Naive thymus-derived CD4-positive, alpha-beta T cell (primary cell): ENCODE measurements at regions not wholly inside any gene's neighbourhood (a gene's known extent, or its start where the extent isn't known, plus 50 kb on each side); places are given as distances from the start of the nearest gene placed in this dataset.

Experiments
- ATAC-seq: fragments of 150-1000 bp; cut with Tn5 transposase; 2 replicates; pipeline ENCODE4 v1.10.0; 2021; ENCODE audit warnings: mild to moderate bottlenecking, moderate library complexity
- CTCF ChIA-PET: fragments of 350-600 bp; sonication (Branson Sonifier 250); formaldehyde crosslinking; loops from one replicate; lab custom pipeline; 2021; ENCODE audit warnings: antibody characterized with exemption; lab: Charles Lee
- POLR2A ChIA-PET: fragments of 350-600 bp; sonication (Branson Sonifier 250); formaldehyde crosslinking; loops from one replicate; lab custom pipeline; 2021; ENCODE audit warnings: antibody characterized with exemption, inconsistent platforms; lab: Charles Lee
- DNase-seq, 9 donors: peaks; one replicate each; pipeline versions ENCODE4 v3.0.0 to v3.0.0-alpha.2; 2020 to 2022; ENCODE audit warnings: mixed read lengths in 1 of 9
- H3K27ac ChIP-seq: one replicate; pipeline ENCODE4 v1.7.0; 2013; ENCODE audit warnings: mild to moderate bottlenecking, low read depth, low read length, moderate library complexity
- H3K27me3 ChIP-seq, 2 donors: one replicate each; pipeline ENCODE4 v1.7.0; 2013; ENCODE audit warnings: low read length in 2 of 2, mild to moderate bottlenecking in 2 of 2, moderate library complexity in 2 of 2; ENCODE audit not compliant: control insufficient read depth in 2 of 2, insufficient read depth in 2 of 2
- H3K36me3 ChIP-seq, 3 experiments: 1 replicate in 2 of 3; 2 replicates in 1 of 3; pipeline ENCODE4 v1.7.0; 2013; ENCODE audit warnings: low read length in 3 of 3, mild to moderate bottlenecking in 3 of 3, moderate library complexity in 1 of 3; ENCODE audit not compliant: insufficient read depth in 3 of 3, control insufficient read depth in 2 of 3
- H3K4me1 ChIP-seq, 2 donors: one replicate each; pipeline ENCODE4 v1.7.0; 2013; ENCODE audit warnings: low read length in 2 of 2, mild to moderate bottlenecking in 2 of 2, moderate library complexity in 1 of 2; ENCODE audit not compliant: control insufficient read depth in 2 of 2, insufficient read depth in 2 of 2
- H3K4me3 ChIP-seq: 2 replicates; pipeline ENCODE4 v1.7.0; 2013; ENCODE audit warnings: mild to moderate bottlenecking, low read length
- H3K9me3 ChIP-seq, 3 experiments: 1 replicate in 2 of 3; 2 replicates in 1 of 3; pipeline ENCODE4 v1.7.0; 2013; ENCODE audit warnings: low read length in 3 of 3; ENCODE audit not compliant: control insufficient read depth in 2 of 3
- H3K27ac Mint-ChIP-seq, 9 donors: one replicate each; pipeline ENCODE4 v1.8.0; 2020 to 2022; ENCODE audit warnings: mixed read lengths in 9 of 9, mild to moderate bottlenecking in 8 of 9, moderate library complexity in 5 of 9, inconsistent platforms in 2 of 9
- H3K27me3 Mint-ChIP-seq, 5 donors: one replicate each; pipeline ENCODE4 v1.8.0; 2021 to 2022; ENCODE audit warnings: mixed read lengths in 5 of 5, mild to moderate bottlenecking in 1 of 5
- H3K36me3 Mint-ChIP-seq, 5 donors: one replicate each; pipeline ENCODE4 v1.8.0; 2020 to 2022; ENCODE audit warnings: mixed read lengths in 5 of 5, mild to moderate bottlenecking in 3 of 5, inconsistent platforms in 1 of 5
- H3K4me1 Mint-ChIP-seq, 7 donors: one replicate each; pipeline ENCODE4 v1.8.0; 2020 to 2022; ENCODE audit warnings: mixed read lengths in 7 of 7, mild to moderate bottlenecking in 3 of 7, inconsistent platforms in 1 of 7
- H3K4me3 Mint-ChIP-seq, 10 donors: one replicate each; pipeline ENCODE4 v1.8.0; 2020 to 2022; ENCODE audit warnings: mild to moderate bottlenecking in 10 of 10, mixed read lengths in 10 of 10, moderate library complexity in 6 of 10, inconsistent platforms in 2 of 10
- H3K9me3 Mint-ChIP-seq, 11 donors: one replicate each; pipeline ENCODE4 v1.8.0; 2020 to 2022; ENCODE audit warnings: mixed read lengths in 11 of 11, mild to moderate bottlenecking in 4 of 11, inconsistent platforms in 1 of 11, moderate library complexity in 1 of 11
- intact Hi-C, 2 donors: fragments of 100-400 bp; cut with micrococcal nuclease; formaldehyde crosslinking; loops; one replicate each; pipeline ENCODE4 v1.15.1; 2023

GRCh38 chr22:48348855-48349254 lies 1478.8 kb downstream of the BRD1 start:
- intact Hi-C loops: no loop called here
- no peaks in the 10 kb centered on the region for H3K9me3 Mint-ChIP-seq
- no peaks in the 10 kb centered on the region for H3K27me3 ChIP-seq
- no peak overlapping the region for H3K27ac ChIP-seq
- ChIA-PET CTCF (no interaction called here), POLR2A (no interaction called here)
- H3K27ac Mint-ChIP-seq: no peak overlapping the region
- H3K4me3 Mint-ChIP-seq: no peak overlapping the region
- H3K36me3 ChIP-seq: no peaks in the 10 kb centered on the region
- H3K27me3 Mint-ChIP-seq: peaks cover 0 to 10% (median 0%) of the 10 kb centered on the region in 5 donors
- H3K4me1 Mint-ChIP-seq: peaks cover 0 to 2% (median 0%) of the 10 kb centered on the region in 7 donors
- ATAC-seq (no peak), DNase-seq (no peak)
- H3K4me1 ChIP-seq: no peaks in the 10 kb centered on the region
- H3K9me3 ChIP-seq: no peaks in the 10 kb centered on the region
- no peaks in the 10 kb centered on the region for H3K36me3 Mint-ChIP-seq
- no peak overlapping the region for H3K4me3 ChIP-seq

- no peak overlapping the region for H3K4me3 Mint-ChIP-seq
- no peaks in the 10 kb centered on the region for H3K4me1 Mint-ChIP-seq
- H3K27me3 Mint-ChIP-seq: peaks cover 0 to 5% (median 0%) of the 10 kb centered on the region in 5 donors
- no peaks in the 10 kb centered on the region for H3K36me3 Mint-ChIP-seq
- DNase-seq (no peak), ATAC-seq (no peak)
- no peak overlapping the region for H3K27ac Mint-ChIP-seq
- POLR2A ChIA-PET: no interaction called here
- Histone ChIP-seq H3K36me3 (no peaks in the 10 kb centered on the region), H3K4me1 (no peaks in the 10 kb centered on the region), H3K27me3 (no peaks in the 10 kb centered on the region), H3K9me3 (no peaks in the 10 kb centered on the region), H3K4me3 (no peak overlapping the region), H3K27ac (no peak overlapping the region)
- intact Hi-C loops: no loop called here
- CTCF ChIA-PET: no interaction called here
- no peaks in the 10 kb centered on the region for H3K9me3 Mint-ChIP-seq
These were observed 1480.4 kb downstream of the BRD1 start for GRCh38 chr22:48347311-48347710.

- ChIA-PET POLR2A (no interaction called here), CTCF (no interaction called here)
- Histone ChIP-seq H3K36me3 (no peaks in the 10 kb centered on the region), H3K9me3 (no peaks in the 10 kb centered on the region), H3K4me1 (no peaks in the 10 kb centered on the region), H3K27me3 (no peaks in the 10 kb centered on the region), H3K4me3 (no peak overlapping the region), H3K27ac (no peak overlapping the region)
- no peaks in the 10 kb centered on the region for H3K4me1 Mint-ChIP-seq
- intact Hi-C loops: no loop called here
- H3K36me3 Mint-ChIP-seq: no peaks in the 10 kb centered on the region
- ATAC-seq (no peak), DNase-seq (no peak)
- H3K27me3 Mint-ChIP-seq: peaks cover 0 to 5% (median 0%) of the 10 kb centered on the region in 5 donors
- no peak overlapping the region for H3K4me3 Mint-ChIP-seq
- no peaks in the 10 kb centered on the region for H3K9me3 Mint-ChIP-seq
- H3K27ac Mint-ChIP-seq: no peak overlapping the region
These were observed 1480.8 kb downstream of the BRD1 start for GRCh38 chr22:48346911-48347310.

GRCh38 chr22:48346311-48346710 lies 1481.4 kb downstream of the BRD1 start:
- no peak overlapping the region for H3K27ac Mint-ChIP-seq
- no peaks in the 10 kb centered on the region for H3K4me1 ChIP-seq
- no peak for DNase-seq
- peaks cover 0 to 3% (median 0%) of the 10 kb centered on the region in 7 donors for H3K4me1 Mint-ChIP-seq
- POLR2A ChIA-PET: no interaction called here
- H3K27me3 Mint-ChIP-seq: peaks cover 0 to 9% (median 4%) of the 10 kb centered on the region in 5 donors
- no peaks in the 10 kb centered on the region for H3K36me3 Mint-ChIP-seq
- ATAC-seq: no peak
- no peaks in the 10 kb centered on the region for H3K27me3 ChIP-seq
- no peaks in the 10 kb centered on the region for H3K36me3 ChIP-seq
- intact Hi-C loops: no loop called here
- H3K4me3 ChIP-seq: no peak overlapping the region
- H3K4me3 Mint-ChIP-seq: no peak overlapping the region
- H3K27ac ChIP-seq: no peak overlapping the region
- CTCF ChIA-PET: no interaction called here
- H3K9me3 ChIP-seq: no peaks in the 10 kb centered on the region
- H3K9me3 Mint-ChIP-seq: peaks cover 0 to 3% (median 0%) of the 10 kb centered on the region in 11 donors

GRCh38 chr22:48345631-48346030 lies 1482.0 kb downstream of the BRD1 start:
- intact Hi-C loops: no loop called here
- Histone ChIP-seq H3K9me3 (no peaks in the 10 kb centered on the region), H3K4me1 (no peaks in the 10 kb centered on the region), H3K36me3 (no peaks in the 10 kb centered on the region), H3K27me3 (no peaks in the 10 kb centered on the region), H3K27ac (no peak overlapping the region), H3K4me3 (no peak overlapping the region)
- ChIA-PET CTCF (no interaction called here), POLR2A (no interaction called here)
- ATAC-seq: no peak
- no peak overlapping the region for H3K4me3 Mint-ChIP-seq
- H3K4me1 Mint-ChIP-seq: peaks cover 0 to 4% (median 0%) of the 10 kb centered on the region in 7 donors
- H3K36me3 Mint-ChIP-seq: no peaks in the 10 kb centered on the region
- H3K9me3 Mint-ChIP-seq: peaks cover 0 to 3% (median 0%) of the 10 kb centered on the region in 11 donors
- DNase-seq: no peak
- H3K27me3 Mint-ChIP-seq: peaks cover 0 to 13% (median 5%) of the 10 kb centered on the region in 5 donors
- no peak overlapping the region for H3K27ac Mint-ChIP-seq

GRCh38 chr22:48343461-48343860 lies 1484.2 kb downstream of the BRD1 start:
- H3K4me3 ChIP-seq: no peak overlapping the region
- ChIA-PET CTCF (no interaction called here), POLR2A (no interaction called here)
- Mint-ChIP-seq H3K4me3 (no peak overlapping the region), H3K27ac (no peak overlapping the region), H3K4me1 (peaks cover 0 to 4% (median 0%) of the 10 kb centered on the region in 7 donors), H3K27me3 (peaks cover 0 to 21% (median 5%) of the 10 kb centered on the region in 5 donors), H3K36me3 (no peaks in the 10 kb centered on the region), H3K9me3 (peaks cover 0 to 3% (median 0%) of the 10 kb centered on the region in 11 donors)
- H3K9me3 ChIP-seq: no peaks in the 10 kb centered on the region
- intact Hi-C loops: no loop called here
- H3K36me3 ChIP-seq: no peaks in the 10 kb centered on the region
- H3K27me3 ChIP-seq: no peaks in the 10 kb centered on the region
- H3K27ac ChIP-seq: no peak overlapping the region
- DNase-seq (no peak), ATAC-seq (no peak)
- no peaks in the 10 kb centered on the region for H3K4me1 ChIP-seq

- H3K9me3 Mint-ChIP-seq: peaks cover 0 to 3% (median 0%) of the 10 kb centered on the region in 11 donors
- Histone ChIP-seq H3K4me3 (no peak overlapping the region), H3K9me3 (no peaks in the 10 kb centered on the region), H3K27me3 (no peaks in the 10 kb centered on the region), H3K27ac (no peak overlapping the region), H3K4me1 (no peaks in the 10 kb centered on the region), H3K36me3 (no peaks in the 10 kb centered on the region)
- peaks cover 0 to 4% (median 0%) of the 10 kb centered on the region in 7 donors for H3K4me1 Mint-ChIP-seq
- POLR2A ChIA-PET: no interaction called here
- no peak for ATAC-seq
- H3K27ac Mint-ChIP-seq: no peak overlapping the region
- no peak overlapping the region for H3K4me3 Mint-ChIP-seq
- peaks cover 0 to 26% (median 8%) of the 10 kb centered on the region in 5 donors for H3K27me3 Mint-ChIP-seq
- DNase-seq: no peak
- H3K36me3 Mint-ChIP-seq: no peaks in the 10 kb centered on the region
- CTCF ChIA-PET: no interaction called here
- intact Hi-C loops: no loop called here
These were observed 1484.9 kb downstream of the BRD1 start for GRCh38 chr22:48342732-48343131.
